Smooth muscle cell (in vitro differentiated cells): ENCODE measurements at regions not wholly inside any gene's neighbourhood (a gene's known extent, or its start where the extent isn't known, plus 50 kb on each side); places are given as distances from the start of the nearest gene placed in this dataset.

ENCODE experiments used
- DNase-seq: peaks from one replicate; lab custom pipeline; 2025; ENCODE audit not compliant: unreplicated experiment; lab: John Stamatoyannopoulos, UW
- H2AFZ ChIP-seq: fragments of 200-600 bp; sonication (generic); 2 replicates; pipeline ENCODE4 v1.6.0; 2016; ENCODE audit warnings: antibody characterized with exemption, low read depth, mild to moderate bottlenecking
- H3F3A ChIP-seq: fragments of 200-600 bp; sonication (generic); 2 replicates; pipeline ENCODE4 v1.6.0; 2017; ENCODE audit warnings: antibody characterized with exemption, low read depth
- H3K27ac ChIP-seq: fragments of 200-600 bp; sonication (generic); 2 replicates; pipeline ENCODE4 v1.5.1; 2016; ENCODE audit warnings: low read depth, mild to moderate bottlenecking
- H3K27me3 ChIP-seq: fragments of 200-600 bp; sonication (generic); 2 replicates; pipeline ENCODE4 v1.6.1; 2016; ENCODE audit warnings: low read depth, mild to moderate bottlenecking
- H3K36me3 ChIP-seq: fragments of 200-600 bp; sonication (generic); 2 replicates; pipeline ENCODE4 v1.5.1; 2016; ENCODE audit warnings: low read depth
- H3K4me1 ChIP-seq: fragments of 200-600 bp; sonication (generic); 2 replicates; pipeline ENCODE4 v1.5.1; 2016; ENCODE audit warnings: low read depth
- H3K4me2 ChIP-seq: fragments of 200-600 bp; sonication (generic); 2 replicates; pipeline ENCODE4 v1.6.0; 2016; ENCODE audit warnings: mild to moderate bottlenecking
- H3K4me3 ChIP-seq: fragments of 200-600 bp; sonication (generic); 2 replicates; pipeline ENCODE4 v1.5.1; 2016; ENCODE audit warnings: mild to moderate bottlenecking
- H3K79me2 ChIP-seq: fragments of 200-600 bp; sonication (generic); 2 replicates; pipeline ENCODE4 v1.6.0; 2016; ENCODE audit warnings: low read depth, mild to moderate bottlenecking
- H3K9ac ChIP-seq: fragments of 200-600 bp; sonication (generic); 2 replicates; pipeline ENCODE4 v1.6.0; 2016; ENCODE audit warnings: low read depth
- H3K9me3 ChIP-seq: fragments of 200-600 bp; sonication (generic); replicated peaks from 2 replicates; pipeline ENCODE4 v1.5.1; 2016; ENCODE audit warnings: low read depth
- H4K20me1 ChIP-seq: fragments of 200-600 bp; sonication (generic); 2 replicates; pipeline ENCODE4 v1.6.0; 2016; ENCODE audit warnings: low read depth
- WGBS: methylation state at CpG from one replicate; pipeline ENCODE4 v1.1.7; 2016; ENCODE audit warnings: low lambda C conversion rate; 5-methylcytosine and 5-hydroxymethylcytosine counted together
- TF ChIP-seq, protein P1 (sequence below): fragments of 200-600 bp; sonication (generic); IDR thresholded peaks from 2 replicates; pipeline ENCODE4 v1.5.1; 2017; ENCODE audit warnings: borderline replicate concordance, mild to moderate bottlenecking, antibody characterized with exemption; ENCODE audit not compliant: insufficient read depth, poor library complexity, severe bottlenecking

DNA sequence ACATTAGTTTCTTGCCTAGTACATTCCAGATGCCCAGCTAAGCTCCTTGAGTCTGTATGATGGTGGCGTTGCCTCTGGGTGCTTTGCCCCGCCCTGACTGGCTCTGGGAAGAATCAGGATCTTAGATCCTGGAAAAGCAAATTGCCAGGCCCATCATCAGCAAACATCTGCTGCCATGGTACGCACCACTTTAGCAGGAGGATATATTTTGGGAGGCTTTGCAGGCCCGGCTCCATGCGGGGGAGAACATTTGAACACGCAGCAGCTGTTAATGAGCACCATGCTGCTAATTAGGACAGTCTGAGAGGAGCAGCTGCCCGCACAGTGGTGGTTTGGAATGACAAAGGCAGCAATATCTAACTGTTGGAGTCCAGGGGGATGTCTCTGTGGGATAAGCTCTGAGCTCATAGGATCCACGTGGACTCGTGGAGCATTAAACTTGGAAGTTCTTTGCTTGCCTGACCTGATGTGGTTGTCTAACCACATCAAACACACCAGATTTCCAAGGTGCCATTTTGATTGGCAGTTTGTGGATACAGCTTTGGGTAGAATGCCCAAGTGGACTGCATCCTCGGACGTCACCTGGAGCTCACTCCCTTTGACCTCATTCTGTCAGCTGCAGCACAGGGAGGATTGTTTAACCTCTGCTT is 217.0 kb upstream of the ZBED5 start:
- Histone ChIP-seq H3K9me3 (no peaks in the 10 kb centered on the region), H4K20me1 (no peaks in the 10 kb centered on the region), H3K27ac (no peak overlapping the region), H2AFZ (no peak overlapping the region), H3K4me1 (no peaks in the 10 kb centered on the region), H3K79me2 (no peaks in the 10 kb centered on the region), H3K4me3 (no peak overlapping the region), H3K9ac (no peak overlapping the region), H3K36me3 (no peaks in the 10 kb centered on the region), H3F3A (no peaks in the 10 kb centered on the region), H3K27me3 (peaks cover 9% of the 10 kb centered on the region), H3K4me2 (no peak overlapping the region)
- TF ChIP-seq, protein P1, sequence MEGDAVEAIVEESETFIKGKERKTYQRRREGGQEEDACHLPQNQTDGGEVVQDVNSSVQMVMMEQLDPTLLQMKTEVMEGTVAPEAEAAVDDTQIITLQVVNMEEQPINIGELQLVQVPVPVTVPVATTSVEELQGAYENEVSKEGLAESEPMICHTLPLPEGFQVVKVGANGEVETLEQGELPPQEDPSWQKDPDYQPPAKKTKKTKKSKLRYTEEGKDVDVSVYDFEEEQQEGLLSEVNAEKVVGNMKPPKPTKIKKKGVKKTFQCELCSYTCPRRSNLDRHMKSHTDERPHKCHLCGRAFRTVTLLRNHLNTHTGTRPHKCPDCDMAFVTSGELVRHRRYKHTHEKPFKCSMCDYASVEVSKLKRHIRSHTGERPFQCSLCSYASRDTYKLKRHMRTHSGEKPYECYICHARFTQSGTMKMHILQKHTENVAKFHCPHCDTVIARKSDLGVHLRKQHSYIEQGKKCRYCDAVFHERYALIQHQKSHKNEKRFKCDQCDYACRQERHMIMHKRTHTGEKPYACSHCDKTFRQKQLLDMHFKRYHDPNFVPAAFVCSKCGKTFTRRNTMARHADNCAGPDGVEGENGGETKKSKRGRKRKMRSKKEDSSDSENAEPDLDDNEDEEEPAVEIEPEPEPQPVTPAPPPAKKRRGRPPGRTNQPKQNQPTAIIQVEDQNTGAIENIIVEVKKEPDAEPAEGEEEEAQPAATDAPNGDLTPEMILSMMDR, result no peak
- WGBS, result 90% methylated on average over 11 of the region's 11 CpGs
- DNase-seq, result no peak

DNA sequence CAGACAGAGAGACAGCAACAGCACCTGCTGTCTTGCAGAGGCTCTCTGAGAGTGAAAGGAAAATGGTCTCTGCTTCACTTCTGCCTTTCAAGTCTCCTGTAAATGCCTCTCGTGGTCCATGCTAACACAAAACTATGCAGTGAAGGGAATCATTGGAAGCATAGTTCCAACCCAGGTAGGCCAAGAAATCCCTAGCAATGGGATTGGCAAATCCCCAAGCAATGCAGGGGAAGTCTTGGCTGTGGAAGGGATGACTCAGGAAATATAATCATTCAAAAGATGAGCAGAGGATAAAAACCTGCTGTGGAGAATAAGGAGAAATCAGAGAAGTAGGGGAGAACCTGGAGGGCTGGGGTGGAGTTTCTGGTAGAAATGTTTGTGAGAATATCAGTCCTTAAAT is 216.1 kb upstream of the ZBED5 start:
- Histone ChIP-seq H3F3A (no peaks in the 10 kb centered on the region), H3K36me3 (no peaks in the 10 kb centered on the region), H3K4me1 (no peaks in the 10 kb centered on the region), H3K79me2 (no peaks in the 10 kb centered on the region), H2AFZ (no peak overlapping the region), H3K4me2 (no peak overlapping the region), H3K9me3 (no peaks in the 10 kb centered on the region), H3K9ac (no peak overlapping the region), H4K20me1 (no peaks in the 10 kb centered on the region), H3K4me3 (no peak overlapping the region), H3K27me3 (peaks cover 9% of the 10 kb centered on the region), H3K27ac (no peak overlapping the region)
- no peak for DNase-seq
- TF ChIP-seq, protein P1, result no peak
- 83% methylated on average over 1 of the region's 1 CpG for WGBS

- H3F3A ChIP-seq, result no peaks in the 10 kb centered on the region
- 61% methylated on average over 3 of the region's 3 CpGs for WGBS
- H3K9me3 ChIP-seq, result no peaks in the 10 kb centered on the region
Measured at GRCh38 chr11:11072067-11072466, 214.2 kb upstream of the ZBED5 start.

More at GRCh38 chr11:11072067-11072466, 214.2 kb upstream of the ZBED5 start:
- H3K4me3 ChIP-seq, result no peak overlapping the region
- TF ChIP-seq, protein P1, result no peak
- H3K79me2 ChIP-seq, result no peaks in the 10 kb centered on the region
- no peaks in the 10 kb centered on the region for H3K36me3 ChIP-seq
- H3K4me1 ChIP-seq, result no peaks in the 10 kb centered on the region
- H3K9ac ChIP-seq, result no peak overlapping the region
- DNase-seq, result no peak
- H3K27ac ChIP-seq, result no peak overlapping the region
- H3K4me2 ChIP-seq, result no peak overlapping the region
- H3K27me3 ChIP-seq, result peaks cover 9% of the 10 kb centered on the region
- H2AFZ ChIP-seq, result no peak overlapping the region
- no peaks in the 10 kb centered on the region for H4K20me1 ChIP-seq
